ENCODE measurements at regions not wholly inside any gene's neighbourhood (a gene's known extent, or its start where the extent isn't known, plus 50 kb on each side); places are given as distances from the start of the nearest gene placed in this dataset.
"Not testable (repeated sequence)": the region's sequence is repeated elsewhere in the genome, so short reads cannot be mapped to it uniquely, and the experiment has no call there.

GRCh38 chr6:115133790-115134189 lies 791.0 kb upstream of the HS3ST5 start:
- no peak for DNase-seq
- H3K27ac ChIP-seq = no peak overlapping the region
- WGBS, 2 donors = 86 to 94% methylated on average over 2 of the region's 2 CpGs
- no peak overlapping the region for H3K4me3 ChIP-seq
- peaks cover 0 to 8% (median 0%) of the 10 kb centered on the region in 4 donors for H3K9me3 ChIP-seq
- intact Hi-C loops (cut with DNase I) = no loop called here
- no peak for TF ChIP-seq POLR2AphosphoS5 (IDR thresholded peaks at IDR 0.05)
- no peak for TF ChIP-seq CTCF (IDR thresholded peaks at IDR 0.05)
- H3K36me3 ChIP-seq = no peaks in the 10 kb centered on the region
- H3K27me3 ChIP-seq = no peaks in the 10 kb centered on the region
- H3K4me1 ChIP-seq = no peaks in the 10 kb centered on the region

GRCh38 chr6:115131709-115132490 lies 789.1 kb upstream of the HS3ST5 start:
- TF ChIP-seq EP300 (IDR thresholded peaks at IDR 0.05) (no peak), POLR2AphosphoS5 (IDR thresholded peaks at IDR 0.05) (no peak), POLR2A (IDR thresholded peaks at IDR 0.05) (no peak), CTCF (IDR thresholded peaks at IDR 0.05) (no peak)
- no peak for DNase-seq
- H3K4me3 ChIP-seq = no peak overlapping the region
- no peaks in the 10 kb centered on the region for H3K4me1 ChIP-seq
- intact Hi-C loops (cut with DNase I) = no loop called here
- 78 to 84% methylated on average over 5 of the region's 5 CpGs for WGBS, 2 donors
- H3K27me3 ChIP-seq = no peaks in the 10 kb centered on the region
- H3K36me3 ChIP-seq = no peaks in the 10 kb centered on the region
- no peak overlapping the region for H3K27ac ChIP-seq
- peaks cover 0 to 8% (median 0%) of the 10 kb centered on the region in 4 donors for H3K9me3 ChIP-seq

GRCh38 chr6:115121513-115121912 lies 778.7 kb upstream of the HS3ST5 start:
- H3K27me3 ChIP-seq; H3K27ac ChIP-seq; H3K9me3 ChIP-seq; DNase-seq; H3K4me1 ChIP-seq; H3K36me3 ChIP-seq; intact Hi-C loops (cut with DNase I); H3K4me3 ChIP-seq: not testable (repeated sequence)
- WGBS, 2 donors = 83 to 88% methylated on average over 11 of the region's 11 CpGs

- no peak overlapping the region for H3K27ac ChIP-seq
- no peaks in the 10 kb centered on the region for H3K9me3 ChIP-seq
- no peak for TF ChIP-seq POLR2AphosphoS5 (IDR thresholded peaks at IDR 0.05)
- no peak for TF ChIP-seq CTCF (IDR thresholded peaks at IDR 0.05)
- no peak for TF ChIP-seq EP300 (IDR thresholded peaks at IDR 0.05)
- TF ChIP-seq POLR2A (IDR thresholded peaks at IDR 0.05) = no peak
- H3K36me3 ChIP-seq = no peaks in the 10 kb centered on the region
- WGBS, 2 donors = 57 to 83% methylated on average over 1 of the region's 1 CpG
- intact Hi-C loops (cut with DNase I) = no loop called here
- no peak overlapping the region for H3K4me3 ChIP-seq
- no peaks in the 10 kb centered on the region for H3K27me3 ChIP-seq
- no peak for DNase-seq
- no peaks in the 10 kb centered on the region for H3K4me1 ChIP-seq
Observed at GRCh38 chr6:115120391-115120790, 777.6 kb upstream of the HS3ST5 start.

- WGBS, 2 donors = 61 to 79% methylated on average over 2 of the region's 2 CpGs
- DNase-seq = no peak
- Histone ChIP-seq H3K36me3 (no peaks in the 10 kb centered on the region), H3K4me1 (no peaks in the 10 kb centered on the region), H3K27me3 (no peaks in the 10 kb centered on the region), H3K27ac (no peak overlapping the region), H3K9me3 (no peaks in the 10 kb centered on the region), H3K4me3 (no peak overlapping the region)
- TF ChIP-seq POLR2AphosphoS5 (IDR thresholded peaks at IDR 0.05) (no peak), EP300 (IDR thresholded peaks at IDR 0.05) (no peak), POLR2A (IDR thresholded peaks at IDR 0.05) (no peak), CTCF (IDR thresholded peaks at IDR 0.05) (no peak)
- intact Hi-C loops (cut with DNase I) = no loop called here
Observed at GRCh38 chr6:115091461-115091860, 748.6 kb upstream of the HS3ST5 start.
